K562 (cell line): ENCODE measurements at regions not wholly inside any gene's neighbourhood (a gene's known extent, or its start where the extent isn't known, plus 50 kb on each side); places are given as distances from the start of the nearest gene placed in this dataset.

Experiments used
- ATAC-seq: fragments of 200-7000 bp; cut with Tn5 transposase; 3 replicates; pipeline ENCODE4 v1.9.1; 2020; ENCODE audit warnings: moderate library complexity
- BruUV-seq: library from RNA; stranded (reverse); fragments of 400-500 nt; replicated peaks from 2 replicates; lab custom pipeline; 2021; lab: Mats Ljungman, UMichigan
- CTCF ChIA-PET: fragments of 300-600 bp; formaldehyde crosslinking; extraction: SDS; loops from one replicate; lab custom pipeline; 2021; ENCODE audit warnings: low intra/inter-chr PET ratio; lab: Yijun Ruan, JAX
- POLR2A ChIA-PET: fragments of 300-600, 350-650 bp; sonication (Branson Sonifier 250); formaldehyde crosslinking; extraction: SDS; loops from one replicate; lab custom pipeline; 2021; ENCODE audit warnings: antibody characterized with exemption, inconsistent platforms; lab: Yijun Ruan, JAX
- DNase-seq, 4 experiments: peaks; one replicate each; pipeline versions ENCODE4 v3.0.0 to v3.0.0-alpha.2; 2011 to 2018; ENCODE audit warnings: low spot score in 3 of 4, mixed read lengths in 3 of 4; ENCODE audit errors: extremely low read depth in 1 of 4
- FAIRE-seq: peaks from 2 replicates; lab custom pipeline; 2011; peaks lifted over from hg19 to GRCh38; lab: Jason Lieb, UNC
- H2AFZ ChIP-seq: 2 replicates; pipeline ENCODE4 v1.6.0; 2011; ENCODE audit warnings: low read depth, low read length, control low read depth, inconsistent platforms
- H3K27ac ChIP-seq: fragments of 200-600 bp; 3 replicates; pipeline ENCODE4 v1.8.0; 2011; ENCODE audit warnings: low read depth, mild to moderate bottlenecking, control low read depth, inconsistent platforms, low read length, moderate library complexity, mixed read lengths; ENCODE audit errors: extremely low read depth
- H3K27me3 ChIP-seq, 2 experiments: fragments of 300-600 bp in 1 of 2; 2 replicates in 1 of 2; 3 replicates in 1 of 2; pipeline versions ENCODE4 v1.6.0 to v1.8.0; 2011; ENCODE audit warnings: inconsistent platforms in 2 of 2, low read length in 2 of 2, mild to moderate bottlenecking in 1 of 2, mixed read lengths in 1 of 2, moderate library complexity in 1 of 2; ENCODE audit not compliant: control insufficient read depth in 2 of 2, insufficient read depth in 2 of 2
- H3K36me3 ChIP-seq: fragments of 300-600 bp; 3 replicates; pipeline ENCODE4 v1.8.0; 2011; ENCODE audit warnings: mild to moderate bottlenecking, low read length, inconsistent platforms; ENCODE audit not compliant: control insufficient read depth, insufficient read depth
- H3K4me1 ChIP-seq, 2 experiments: fragments of 200-600 bp in 1 of 2; replicated peaks in 1 of 2; 2 replicates in 1 of 2; 3 replicates in 1 of 2; pipeline versions ENCODE4 v1.5.1 to v1.8.0; 2011; ENCODE audit warnings: inconsistent platforms in 2 of 2, low read length in 2 of 2, mild to moderate bottlenecking in 1 of 2, mixed read lengths in 1 of 2, moderate library complexity in 1 of 2; ENCODE audit not compliant: control insufficient read depth in 2 of 2, insufficient read depth in 2 of 2
- H3K4me2 ChIP-seq: 2 replicates; pipeline ENCODE4 v1.6.1; 2011; ENCODE audit warnings: low read length, control low read depth, inconsistent platforms, mixed read lengths; ENCODE audit not compliant: insufficient read depth
- H3K4me3 ChIP-seq: fragments of 200-600 bp; sonication (generic), shearing (Covaris generic); 2 replicates; pipeline ENCODE4 v1.5.1; 2016; ENCODE audit warnings: control low read depth, inconsistent platforms
- H3K79me2 ChIP-seq: fragments of 200-600 bp; 3 replicates; pipeline ENCODE4 v1.8.0; 2011; ENCODE audit warnings: low read length, inconsistent platforms; ENCODE audit not compliant: control insufficient read depth, insufficient read depth
- H3K9ac ChIP-seq, 2 experiments: 2 replicates each; pipeline versions ENCODE4 v1.6.0 to v1.6.1; 2011; ENCODE audit warnings: low read depth in 2 of 2, low read length in 2 of 2, control low read depth in 1 of 2, inconsistent platforms in 1 of 2, mild to moderate bottlenecking in 1 of 2, mixed read lengths in 1 of 2; ENCODE audit not compliant: insufficient read depth in 1 of 2
- H3K9me1 ChIP-seq: one replicate; pipeline ENCODE4 v1.6.0; 2011; ENCODE audit warnings: inconsistent platforms, mild to moderate bottlenecking, low read length, moderate library complexity; ENCODE audit not compliant: control insufficient read depth, insufficient read depth
- H3K9me3 ChIP-seq: replicated peaks from 2 replicates; pipeline ENCODE4 v1.5.1; 2011; ENCODE audit warnings: low read depth, low read length, inconsistent platforms; ENCODE audit not compliant: control insufficient read depth, insufficient read depth
- H4K20me1 ChIP-seq: replicated peaks from 2 replicates; pipeline ENCODE4 v1.6.1; 2011; ENCODE audit warnings: low read length, inconsistent platforms, mixed read lengths; ENCODE audit not compliant: control insufficient read depth, insufficient read depth
- CEBPG ChIP-seq, 3 experiments: fragments of 200-800 bp in 1 of 3; sonication (Bioruptor generic) in 1 of 3; sonication (generic) in 1 of 3; formaldehyde crosslinking in 1 of 3; IDR thresholded peaks in 2 of 3; conservative IDR thresholded peaks in 1 of 3; 2 replicates each; pipeline versions ENCODE4 v1.6.1 to v1.8.0; 2016 to 2022; ENCODE audit warnings: missing compliant biosample characterization in 2 of 3, missing genetic modification characterization in 2 of 3, mild to moderate bottlenecking in 1 of 3, missing genetic modification reagents in 1 of 3
- FOS ChIP-seq: IDR thresholded peaks from 3 replicates; pipeline ENCODE4 v1.6.1; 2011; ENCODE audit not compliant: insufficient read length; ENCODE audit errors: extremely low read depth
- HOMEZ ChIP-seq: fragments of 250-450 bp; sonication (Bioruptor Pico); IDR thresholded peaks from 2 replicates; pipeline ENCODE4 v1.4.0; 2020; ENCODE audit warnings: mild to moderate bottlenecking, moderate library complexity
- KDM1A ChIP-seq, 2 experiments: fragments of 450-650 bp; IDR thresholded peaks; 2 replicates each; pipeline ENCODE4 v1.6.1; 2016; ENCODE audit warnings: mild to moderate bottlenecking in 2 of 2
- MAFK ChIP-seq: IDR thresholded peaks from 2 replicates; pipeline ENCODE4 v1.6.1; 2011; ENCODE audit warnings: low read length, improper control_type of control experiment
- NCOA4 ChIP-seq: fragments of 450-650 bp; IDR thresholded peaks from 2 replicates; pipeline ENCODE4 v1.6.1; 2018; ENCODE audit warnings: mild to moderate bottlenecking; ENCODE audit not compliant: partially characterized antibody
- POLR3A ChIP-seq: IDR thresholded peaks from 2 replicates; pipeline ENCODE4 v1.6.1; 2011; ENCODE audit warnings: borderline replicate concordance, mild to moderate bottlenecking, moderate library complexity; ENCODE audit not compliant: insufficient read length, insufficient read depth; ENCODE audit errors: extremely low read depth
- RBM25 ChIP-seq: fragments of 200-400 bp; formaldehyde crosslinking; IDR thresholded peaks from 2 replicates; pipeline ENCODE4 v1.6.1; 2018; ENCODE audit warnings: low read length, low read depth, moderate library complexity; ENCODE audit not compliant: severe bottlenecking
- U2AF1 ChIP-seq: fragments of 200-400 bp; formaldehyde crosslinking; optimal IDR thresholded peaks from 2 replicates; pipeline ENCODE3; 2017; ENCODE audit warnings: mild to moderate bottlenecking, low read depth, low read length, moderate library complexity
- ZNF217 ChIP-seq: sonication (generic); formaldehyde crosslinking; IDR thresholded peaks from 2 replicates; pipeline ENCODE4 v1.8.0; 2022; ENCODE audit warnings: mild to moderate bottlenecking, missing genetic modification reagents
- ZNF224 ChIP-seq: sonication (generic); formaldehyde crosslinking; IDR thresholded peaks from 2 replicates; pipeline ENCODE4 v1.8.0; 2022; ENCODE audit warnings: mild to moderate bottlenecking, missing genetic modification reagents
- WGBS: fragments of 100-300 bp; shearing (Covaris generic); methylation state at CpG from one replicate; pipeline ENCODE4 v1.1.6; 2016; ENCODE audit warnings: low coverage, mixed read lengths; ENCODE audit not compliant: insufficient coverage; ENCODE audit errors: missing lambda C conversion rate; 5-methylcytosine and 5-hydroxymethylcytosine counted together
- in situ Hi-C: fragments of 300-500 bp; cut with MboI; formaldehyde crosslinking; loops from 4 replicates; pipeline ENCODE4 v1.15.0; 2018; ENCODE audit warnings: inconsistent platforms, mixed read lengths
- intact Hi-C: fragments of 100-400 bp; cut with micrococcal nuclease; formaldehyde crosslinking; loops from 2 replicates; pipeline ENCODE4 v1.14.2; 2022
- TF ChIP-seq, protein P1 (sequence below): fragments of 200-800 bp; sonication (Bioruptor generic); IDR thresholded peaks from 2 replicates; pipeline ENCODE4 v1.6.1; 2016; ENCODE audit warnings: missing genetic modification characterization, missing compliant biosample characterization
- TF ChIP-seq, protein P2 (sequence below), 2 experiments: IDR thresholded peaks in 1 of 2; conservative IDR thresholded peaks in 1 of 2; 2 replicates each; pipeline ENCODE4 v1.6.1; 2016; ENCODE audit warnings: low read depth in 2 of 2, mild to moderate bottlenecking in 1 of 2, missing compliant biosample characterization in 1 of 2, missing genetic modification characterization in 1 of 2, moderate library complexity in 1 of 2

- no peak overlapping the region for H3K4me2 ChIP-seq
- H4K20me1 ChIP-seq = no peaks in the 10 kb centered on the region
- H3K9me1 ChIP-seq = no peaks in the 10 kb centered on the region
- H3K9me3 ChIP-seq = no peaks in the 10 kb centered on the region
- in situ Hi-C loops (no loop called here), intact Hi-C loops (no loop called here)
- no peak overlapping the region for H2AFZ ChIP-seq
- H3K27me3 ChIP-seq = no peaks in the 10 kb centered on the region
- no peaks in the 10 kb centered on the region for H3K36me3 ChIP-seq
- no peaks in the 10 kb centered on the region for H3K79me2 ChIP-seq
- H3K4me3 ChIP-seq = no peak overlapping the region
- WGBS = 0% methylated on average over 1 of the region's 1 CpG
- no peak for FAIRE-seq
- CTCF ChIA-PET = interaction anchor here (0.6 kb wide), 1 partner anchor 175 kb away, joined by 3 read pairs; no protein-coding TSS in a partner anchor
- BruUV-seq = no TSS peak
- no peaks in the 10 kb centered on the region; a peak in 2 of 5 replicates for H3K4me1 ChIP-seq
- no peak overlapping the region for H3K9ac ChIP-seq
- POLR2A ChIA-PET = no interaction called here
- H3K27ac ChIP-seq = no peak overlapping the region
- ATAC-seq = no peak
- DNase-seq = no peak
- TF ChIP-seq, protein P1, sequence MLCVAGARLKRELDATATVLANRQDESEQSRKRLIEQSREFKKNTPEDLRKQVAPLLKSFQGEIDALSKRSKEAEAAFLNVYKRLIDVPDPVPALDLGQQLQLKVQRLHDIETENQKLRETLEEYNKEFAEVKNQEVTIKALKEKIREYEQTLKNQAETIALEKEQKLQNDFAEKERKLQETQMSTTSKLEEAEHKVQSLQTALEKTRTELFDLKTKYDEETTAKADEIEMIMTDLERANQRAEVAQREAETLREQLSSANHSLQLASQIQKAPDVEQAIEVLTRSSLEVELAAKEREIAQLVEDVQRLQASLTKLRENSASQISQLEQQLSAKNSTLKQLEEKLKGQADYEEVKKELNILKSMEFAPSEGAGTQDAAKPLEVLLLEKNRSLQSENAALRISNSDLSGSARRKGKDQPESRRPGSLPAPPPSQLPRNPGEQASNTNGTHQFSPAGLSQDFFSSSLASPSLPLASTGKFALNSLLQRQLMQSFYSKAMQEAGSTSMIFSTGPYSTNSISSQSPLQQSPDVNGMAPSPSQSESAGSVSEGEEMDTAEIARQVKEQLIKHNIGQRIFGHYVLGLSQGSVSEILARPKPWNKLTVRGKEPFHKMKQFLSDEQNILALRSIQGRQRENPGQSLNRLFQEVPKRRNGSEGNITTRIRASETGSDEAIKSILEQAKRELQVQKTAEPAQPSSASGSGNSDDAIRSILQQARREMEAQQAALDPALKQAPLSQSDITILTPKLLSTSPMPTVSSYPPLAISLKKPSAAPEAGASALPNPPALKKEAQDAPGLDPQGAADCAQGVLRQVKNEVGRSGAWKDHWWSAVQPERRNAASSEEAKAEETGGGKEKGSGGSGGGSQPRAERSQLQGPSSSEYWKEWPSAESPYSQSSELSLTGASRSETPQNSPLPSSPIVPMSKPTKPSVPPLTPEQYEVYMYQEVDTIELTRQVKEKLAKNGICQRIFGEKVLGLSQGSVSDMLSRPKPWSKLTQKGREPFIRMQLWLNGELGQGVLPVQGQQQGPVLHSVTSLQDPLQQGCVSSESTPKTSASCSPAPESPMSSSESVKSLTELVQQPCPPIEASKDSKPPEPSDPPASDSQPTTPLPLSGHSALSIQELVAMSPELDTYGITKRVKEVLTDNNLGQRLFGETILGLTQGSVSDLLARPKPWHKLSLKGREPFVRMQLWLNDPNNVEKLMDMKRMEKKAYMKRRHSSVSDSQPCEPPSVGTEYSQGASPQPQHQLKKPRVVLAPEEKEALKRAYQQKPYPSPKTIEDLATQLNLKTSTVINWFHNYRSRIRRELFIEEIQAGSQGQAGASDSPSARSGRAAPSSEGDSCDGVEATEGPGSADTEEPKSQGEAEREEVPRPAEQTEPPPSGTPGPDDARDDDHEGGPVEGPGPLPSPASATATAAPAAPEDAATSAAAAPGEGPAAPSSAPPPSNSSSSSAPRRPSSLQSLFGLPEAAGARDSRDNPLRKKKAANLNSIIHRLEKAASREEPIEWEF (CRISPR knock-in tag) = no peak
- no peak for TF ChIP-seq HOMEZ (CRISPR knock-in tag)
- no peak for TF ChIP-seq FOS
- TF ChIP-seq NCOA4 = no peak
- TF ChIP-seq MAFK = no peak
- TF ChIP-seq RBM25 = no peak
- TF ChIP-seq KDM1A (IDR thresholded peaks at IDR 0.05) = no peak
- TF ChIP-seq U2AF1 = no peak
- TF ChIP-seq ZNF217 = no peak
- no peak for TF ChIP-seq CEBPG (CRISPR knock-in tag; IDR thresholded peaks at IDR 0.05)
- no peak for TF ChIP-seq CEBPG (tag; conservative IDR thresholded peaks at IDR 0.05 in 1 of 2, IDR thresholded peaks at IDR 0.05 in 1 of 2)
- no peak for TF ChIP-seq ZNF224 (CRISPR knock-in tag)
- no peak for TF ChIP-seq POLR3A
- TF ChIP-seq, protein P2, sequence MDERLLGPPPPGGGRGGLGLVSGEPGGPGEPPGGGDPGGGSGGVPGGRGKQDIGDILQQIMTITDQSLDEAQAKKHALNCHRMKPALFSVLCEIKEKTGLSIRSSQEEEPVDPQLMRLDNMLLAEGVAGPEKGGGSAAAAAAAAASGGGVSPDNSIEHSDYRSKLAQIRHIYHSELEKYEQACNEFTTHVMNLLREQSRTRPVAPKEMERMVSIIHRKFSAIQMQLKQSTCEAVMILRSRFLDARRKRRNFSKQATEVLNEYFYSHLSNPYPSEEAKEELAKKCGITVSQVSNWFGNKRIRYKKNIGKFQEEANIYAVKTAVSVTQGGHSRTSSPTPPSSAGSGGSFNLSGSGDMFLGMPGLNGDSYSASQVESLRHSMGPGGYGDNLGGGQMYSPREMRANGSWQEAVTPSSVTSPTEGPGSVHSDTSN (CRISPR knock-in tag; IDR thresholded peaks at IDR 0.05; ENCODE audit: low read depth) = no peak
- TF ChIP-seq, protein P2 (tag; conservative IDR thresholded peaks at IDR 0.05; ENCODE audit: low read depth) = no peak
Measured at GRCh38 chr4:14831416-14831815, 170.9 kb upstream of the CPEB2 start.
